ENCODE measurements at regions not wholly inside any gene's neighbourhood (a gene's known extent, or its start where the extent isn't known, plus 50 kb on each side); places are given as distances from the start of the nearest gene placed in this dataset.
"Not testable (repeated sequence)": the region's sequence is repeated elsewhere in the genome, so short reads cannot be mapped to it uniquely, and the experiment has no call there.

GRCh38 chr6:19547507-19547906, 289.7 kb upstream of the ID4 start:
- no peak for DNase-seq (ENCODE audit: low read depth in 2 of 2)

DNA sequence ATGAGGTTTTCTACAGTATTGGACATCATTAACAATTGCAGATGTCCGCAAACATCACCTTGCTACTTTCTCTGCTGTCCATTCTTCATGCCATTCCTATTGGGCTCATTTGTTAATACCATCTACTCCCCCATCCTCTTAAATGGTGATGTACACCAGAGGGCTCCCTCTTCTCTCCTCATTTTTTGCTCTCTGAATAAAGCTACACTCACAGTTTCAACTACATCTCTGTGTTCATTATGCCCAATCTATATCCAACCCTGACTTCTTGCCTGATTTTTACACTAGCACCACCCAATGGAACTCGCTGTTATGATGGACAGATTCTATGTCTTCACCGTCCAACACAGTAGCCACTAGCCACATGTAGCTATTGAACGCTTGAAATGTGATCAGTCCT, 288.1 kb upstream of the ID4 start:
- DNase-seq (ENCODE audit: low read depth in 2 of 2) = no peak

GRCh38 chr6:19550380-19550779, 286.8 kb upstream of the ID4 start:
- DNase-seq (ENCODE audit: low read depth in 2 of 2) = no peak

DNA sequence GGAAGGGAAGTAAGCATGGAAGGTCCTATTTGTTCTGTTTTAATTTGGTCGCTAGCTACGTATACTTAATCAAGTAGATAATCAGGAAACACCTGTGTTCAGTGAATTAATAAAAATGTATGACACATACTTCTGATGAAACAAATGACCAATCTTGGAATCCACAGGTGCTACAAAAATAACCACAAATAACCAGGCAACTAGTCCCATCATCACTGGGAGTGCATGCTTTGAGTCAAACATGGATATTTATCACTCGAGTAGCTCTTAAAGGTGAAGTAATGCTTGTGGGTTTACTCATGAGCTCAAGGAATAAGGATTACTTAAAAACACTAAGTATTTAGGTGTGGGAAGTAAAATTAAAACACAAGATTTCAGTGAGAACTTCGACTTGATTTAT, 285.6 kb upstream of the ID4 start:
- no peak for DNase-seq (ENCODE audit: low read depth in 2 of 2)

GRCh38 chr6:19552076-19552475, 285.1 kb upstream of the ID4 start:
- no peak for DNase-seq (ENCODE audit: low read depth in 2 of 2)

- no peak for DNase-seq (ENCODE audit: low read depth in 2 of 2)
Observed at GRCh38 chr6:19552588-19552987, 284.6 kb upstream of the ID4 start.

- DNase-seq (ENCODE audit: low read depth in 2 of 2) = no peak
Observed at GRCh38 chr6:19554356-19555225, 282.6 kb upstream of the ID4 start.

DNA sequence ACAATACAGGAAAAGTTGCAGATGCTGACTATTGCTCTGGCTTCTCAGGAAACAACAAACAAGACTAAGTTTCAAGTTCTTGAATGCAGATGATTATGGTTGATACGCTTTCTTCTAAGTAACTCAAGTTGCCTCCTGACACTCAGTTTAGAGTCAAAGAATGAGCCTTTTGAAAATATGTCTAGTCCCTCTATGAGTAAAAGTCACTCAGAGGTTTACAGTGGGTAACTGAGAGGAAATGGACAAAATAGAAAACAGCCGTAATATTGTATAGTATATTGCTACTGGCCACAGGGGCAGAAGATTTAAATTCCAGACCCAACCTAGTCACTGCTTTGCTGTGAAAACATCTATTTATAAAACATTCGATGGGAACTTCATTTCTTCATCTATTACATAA, 280.0 kb upstream of the ID4 start:
- DNase-seq (ENCODE audit: low read depth in 2 of 2) = no peak

DNA sequence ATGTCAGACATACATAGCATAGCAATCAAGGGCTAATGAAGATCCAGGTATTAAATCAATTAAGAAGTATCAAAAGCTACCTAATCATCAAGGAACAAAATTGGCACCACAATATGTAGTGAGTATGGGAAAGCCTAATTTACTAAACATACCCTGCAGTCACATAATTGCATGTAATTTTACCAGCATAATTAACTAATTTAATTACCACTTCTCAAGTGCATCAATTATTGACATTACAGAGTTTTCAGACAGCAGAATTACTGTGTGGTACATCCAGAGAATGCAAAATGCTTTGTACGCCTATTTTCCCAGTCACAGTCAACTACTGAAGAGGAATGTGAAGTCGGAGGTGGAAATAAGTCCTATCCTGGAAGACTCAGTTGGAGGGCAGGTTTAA, 279.0 kb upstream of the ID4 start:
- no peak for DNase-seq (ENCODE audit: low read depth in 2 of 2)

DNA sequence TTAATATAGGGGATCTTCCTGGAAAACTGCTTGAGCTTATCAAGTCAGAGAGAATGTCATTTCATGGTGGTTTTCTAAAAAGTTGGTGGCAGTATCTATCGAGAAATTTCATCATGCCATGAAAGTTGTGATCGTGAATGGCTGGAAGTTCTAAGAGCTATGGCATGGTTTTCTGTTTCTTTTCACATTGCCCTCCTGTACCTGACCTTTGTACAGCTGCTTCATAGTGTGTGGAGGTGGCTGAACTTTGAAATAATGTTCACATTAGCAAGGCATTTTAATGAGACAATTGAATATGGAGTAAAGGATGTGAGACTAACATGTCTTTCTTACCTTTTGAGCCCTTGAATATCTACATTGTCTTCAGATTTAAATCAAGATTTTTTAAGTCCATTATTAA, 278.2 kb upstream of the ID4 start:
- DNase-seq (ENCODE audit: low read depth in 2 of 2) = no peak

DNA sequence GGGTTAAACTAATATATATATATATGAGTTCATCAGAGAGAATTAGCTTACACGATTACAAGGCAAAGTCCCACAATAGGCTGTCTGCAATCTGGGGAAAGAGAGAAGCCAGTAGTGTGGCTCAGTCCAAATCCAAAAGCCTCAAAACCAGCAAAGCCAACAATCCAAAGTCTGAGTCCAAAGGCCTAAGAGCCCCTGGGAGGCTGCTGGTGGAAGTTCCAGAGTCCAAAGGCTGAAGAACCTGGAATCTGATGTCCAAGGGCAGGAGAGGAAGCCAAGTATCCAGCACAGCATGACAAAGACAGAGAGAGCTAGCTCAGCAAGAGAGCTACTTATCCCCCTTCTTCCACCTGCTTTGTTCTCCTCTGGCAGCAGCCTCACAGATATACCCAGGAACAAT, 274.7 kb upstream of the ID4 start:
- no peak for DNase-seq (ENCODE audit: low read depth in 2 of 2)

DNA sequence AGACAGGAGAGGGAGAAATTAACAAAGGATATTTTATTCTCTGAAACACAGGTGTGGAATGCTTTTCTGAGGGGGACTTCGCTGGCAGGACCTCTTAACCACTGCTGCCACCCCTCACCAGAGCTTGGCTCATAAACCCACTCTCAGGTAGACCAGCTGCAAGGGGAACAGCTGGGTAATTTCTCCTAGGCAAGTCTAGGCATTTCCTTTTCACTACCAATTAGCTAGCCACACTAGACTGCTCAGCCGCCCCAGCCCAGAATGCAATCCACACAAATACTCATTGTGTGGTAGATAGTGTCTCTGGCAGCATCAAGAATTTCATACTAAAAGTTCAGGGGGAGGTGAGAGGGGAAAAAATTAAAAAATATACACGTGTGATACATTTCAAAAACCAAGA, 267.6 kb upstream of the ID4 start:
- no peak for DNase-seq (ENCODE audit: low read depth in 2 of 2)

GRCh38 chr6:19571176-19571575, 266.0 kb upstream of the ID4 start:
- no peak for DNase-seq (ENCODE audit: low read depth in 2 of 2)

- no peak for DNase-seq (ENCODE audit: low read depth in 2 of 2)
Observed at GRCh38 chr6:19578481-19578880, 258.7 kb upstream of the ID4 start.

DNA sequence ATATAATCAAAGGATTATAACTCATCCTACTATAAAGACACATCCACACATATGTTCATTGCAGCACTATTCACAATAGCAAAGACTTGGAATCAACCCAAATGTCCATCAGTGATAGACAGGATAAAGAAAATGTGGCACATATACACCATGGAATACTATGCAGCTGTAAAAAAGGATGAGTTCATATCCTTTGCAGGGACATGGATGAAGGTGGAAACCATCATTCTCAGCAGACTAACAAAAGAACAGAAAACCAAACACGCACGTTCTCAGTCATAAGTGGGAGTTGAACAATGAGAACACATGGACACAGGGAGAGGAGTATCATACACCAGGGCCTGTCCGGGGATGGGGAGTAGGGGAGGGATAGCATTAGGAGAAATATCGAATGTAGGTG, 253.0 kb upstream of the ID4 start:
- not testable (repeated sequence) for DNase-seq (ENCODE audit: low read depth in 2 of 2)

DNA sequence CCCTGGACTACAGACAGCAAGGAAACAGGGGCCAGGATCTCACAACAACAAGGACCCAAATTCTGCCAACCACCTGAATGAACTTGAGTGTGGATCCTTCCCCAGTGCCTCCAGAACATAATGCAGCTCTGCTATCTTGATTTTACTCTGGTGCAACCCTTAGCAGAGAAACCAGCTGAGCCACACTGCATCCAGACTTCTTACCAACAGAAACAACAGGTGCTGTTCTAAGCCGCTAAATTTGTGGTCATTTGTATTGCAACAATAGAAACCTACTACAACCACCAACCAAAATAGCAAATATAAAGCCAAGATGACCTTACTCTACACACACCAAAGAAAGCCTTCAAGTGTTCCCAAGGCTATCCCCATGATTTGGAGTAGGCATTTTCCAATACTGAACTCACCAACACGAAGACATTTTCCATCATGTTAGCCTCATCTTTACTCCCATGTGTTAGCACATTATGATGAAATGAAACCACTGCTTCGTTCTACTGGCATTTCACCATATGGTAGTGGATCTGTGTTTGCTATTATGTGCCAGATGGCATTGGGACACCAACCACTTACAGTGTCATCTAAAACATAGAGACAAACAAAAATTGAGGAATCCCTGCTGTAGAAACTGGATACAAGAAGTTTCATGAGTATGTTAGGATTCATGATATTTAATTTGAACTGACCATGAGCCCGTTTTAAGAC, 249.8 kb upstream of the ID4 start:
- no peak for DNase-seq (ENCODE audit: low read depth in 2 of 2)

DNA sequence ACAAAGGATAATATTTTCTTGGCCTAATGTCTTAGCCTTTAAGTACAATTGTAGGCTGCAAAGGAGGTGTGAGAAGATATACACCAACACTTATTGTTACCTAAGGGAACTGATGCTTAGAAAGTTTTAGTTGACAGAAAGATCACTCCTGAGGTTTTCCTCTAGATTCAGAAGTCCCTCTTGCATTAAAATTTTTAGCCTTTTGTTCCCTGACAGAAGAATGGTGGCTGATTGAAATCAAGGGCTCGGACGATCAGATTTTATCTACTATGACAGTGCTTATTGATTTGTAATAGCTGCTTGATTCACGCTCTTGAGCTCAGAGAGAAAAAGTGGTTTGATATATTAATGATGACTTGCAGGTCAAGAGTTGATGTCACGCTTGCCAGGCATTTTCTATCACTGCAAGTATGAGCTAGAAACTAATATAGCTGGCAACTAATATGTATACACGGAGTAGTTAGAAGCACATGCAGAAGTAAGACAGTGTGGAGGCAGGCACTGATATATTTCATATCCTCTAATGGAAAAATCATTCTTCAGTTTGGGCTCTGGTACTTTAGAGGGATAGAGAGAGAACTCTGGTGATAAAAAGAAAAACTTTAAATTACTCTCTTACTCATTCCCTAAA, 246.6 kb upstream of the ID4 start:
- no peak for DNase-seq (ENCODE audit: low read depth in 2 of 2)

GRCh38 chr6:19597809-19598320, 239.3 kb upstream of the ID4 start:
- DNase-seq (ENCODE audit: low read depth in 2 of 2) = no peak

DNA sequence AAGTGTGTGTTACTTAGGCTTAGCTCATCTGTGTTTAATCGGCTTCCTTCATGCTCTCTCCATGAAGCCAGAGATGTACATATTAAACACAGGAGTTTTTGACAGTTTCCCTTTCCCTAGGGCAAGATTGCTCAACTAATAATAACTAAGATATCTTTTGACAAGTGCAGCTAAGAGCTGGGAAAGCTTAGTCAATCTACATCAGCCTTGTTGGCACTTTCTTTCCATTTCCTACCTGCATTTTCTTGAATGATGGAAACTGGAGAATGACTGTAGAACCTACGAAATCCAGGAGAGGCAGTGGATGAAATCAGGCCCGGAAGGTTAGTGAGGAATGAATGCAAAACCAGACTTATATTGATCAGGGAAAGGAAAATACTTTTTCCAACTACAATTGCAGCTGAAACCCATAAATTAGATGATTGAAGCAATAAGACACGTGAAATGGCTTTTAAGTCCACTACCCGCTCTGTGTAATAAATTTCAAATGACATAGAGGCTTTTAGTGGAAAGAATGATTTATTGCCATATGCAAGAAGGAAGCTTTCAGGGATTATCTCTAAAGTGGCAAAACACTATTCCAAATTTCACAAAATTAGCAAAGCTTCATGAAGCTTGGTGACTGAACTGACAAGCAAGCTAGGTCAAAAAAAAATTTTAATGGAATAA, 237.2 kb upstream of the ID4 start:
- no peak for DNase-seq (ENCODE audit: low read depth in 2 of 2)

DNA sequence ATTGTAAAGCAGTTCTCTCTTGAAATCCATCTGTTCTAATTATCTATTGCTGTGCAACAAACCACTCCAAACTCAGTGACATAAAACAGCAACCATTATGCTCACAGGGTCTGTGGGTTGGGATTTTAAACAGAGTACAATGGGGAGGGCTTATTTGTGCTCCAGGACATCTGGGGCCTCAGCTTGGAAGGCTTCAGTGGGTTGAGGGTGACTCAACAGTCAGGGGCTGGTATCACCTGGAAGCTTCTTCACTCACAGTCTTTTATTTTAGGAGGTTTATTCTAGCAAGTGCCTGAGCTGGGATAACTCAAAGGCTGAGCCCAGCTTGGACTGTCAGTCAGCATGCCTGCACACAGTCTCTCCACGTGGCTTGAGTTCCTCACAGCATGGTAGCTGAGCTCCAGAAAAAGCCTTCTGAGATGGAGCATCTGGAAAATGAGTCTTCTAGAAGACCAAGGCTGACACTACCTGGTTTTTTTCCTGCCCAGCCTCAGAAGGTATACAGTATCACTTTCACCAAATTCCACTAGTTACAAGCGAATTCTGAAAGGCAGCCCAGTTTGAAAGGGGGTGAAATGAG, 234.6 kb upstream of the ID4 start:
- no peak for DNase-seq (ENCODE audit: low read depth in 2 of 2)

GRCh38 chr6:19603721-19604120, 233.4 kb upstream of the ID4 start:
- DNase-seq (ENCODE audit: low read depth in 2 of 2) = no peak

GRCh38 chr6:19605624-19606023, 231.5 kb upstream of the ID4 start:
- DNase-seq (ENCODE audit: low read depth in 2 of 2) = no peak

Data from stimulated activated CD8-positive, alpha-beta memory T cell treated with anti-CD3 and anti-CD28 coated beads, Interleukin-2, amount 100 ng/mL, for 48 hours (primary cell).